GM23338 (cell line): ENCODE measurements at regions not wholly inside any gene's neighbourhood (a gene's known extent, or its start where the extent isn't known, plus 50 kb on each side); places are given as distances from the start of the nearest gene placed in this dataset.

Experiments used
- ATAC-seq: fragments of 200-7000 bp; cut with Tn5 transposase; 3 replicates; pipeline ENCODE4 v1.9.1; 2020
- DNase-seq: peaks from one replicate; pipeline ENCODE4 v3.0.0-alpha.2; 2015; ENCODE audit warnings: low spot score
- H2AFZ ChIP-seq: fragments of 200-600 bp; sonication (generic); 2 replicates; pipeline ENCODE4 v1.8.0; 2016; ENCODE audit warnings: antibody characterized with exemption, mild to moderate bottlenecking, moderate library complexity
- H3F3A ChIP-seq: fragments of 200-600 bp; sonication (generic); replicated peaks from 2 replicates; pipeline ENCODE4 v1.8.0; 2017; ENCODE audit warnings: antibody characterized with exemption, mixed run types, low read depth
- H3K27ac ChIP-seq: fragments of 200-600 bp; sonication (generic); 2 replicates; pipeline ENCODE4 v1.6.1; 2016; ENCODE audit warnings: low read depth
- H3K27me3 ChIP-seq: fragments of 200-600 bp; sonication (generic); 2 replicates; pipeline ENCODE4 v1.8.0; 2016; ENCODE audit warnings: mild to moderate bottlenecking, mixed run types, moderate library complexity; ENCODE audit not compliant: insufficient read depth
- H3K36me3 ChIP-seq: fragments of 200-600 bp; sonication (generic); 2 replicates; pipeline ENCODE4 v1.8.0; 2016; ENCODE audit warnings: mild to moderate bottlenecking; ENCODE audit not compliant: insufficient read depth
- H3K4me1 ChIP-seq: fragments of 200-600 bp; sonication (generic); 2 replicates; pipeline ENCODE4 v1.8.0; 2016; ENCODE audit warnings: mild to moderate bottlenecking, moderate library complexity; ENCODE audit not compliant: insufficient read depth
- H3K4me2 ChIP-seq: fragments of 200-600 bp; sonication (generic); 2 replicates; pipeline ENCODE4 v1.7.1; 2017; ENCODE audit warnings: mixed run types
- H3K4me3 ChIP-seq: fragments of 200-600 bp; sonication (generic); 2 replicates; pipeline ENCODE4 v1.6.1; 2016; ENCODE audit warnings: mixed run types
- H3K79me2 ChIP-seq: fragments of 200-600 bp; sonication (generic); replicated peaks from 2 replicates; pipeline ENCODE4 v1.8.0; 2017; ENCODE audit warnings: mild to moderate bottlenecking; ENCODE audit not compliant: insufficient read depth
- H3K9me2 ChIP-seq: fragments of 200-600 bp; sonication (generic); 2 replicates; pipeline ENCODE4 v1.8.0; 2017; ENCODE audit not compliant: insufficient read depth
- H4K20me1 ChIP-seq: fragments of 200-600 bp; sonication (generic); replicated peaks from 2 replicates; pipeline ENCODE4 v1.8.0; 2017; ENCODE audit warnings: mild to moderate bottlenecking; ENCODE audit not compliant: insufficient read depth
- H3K27ac Mint-ChIP-seq: 2 replicates; pipeline ENCODE4 v1.8.0; 2020; ENCODE audit warnings: inconsistent platforms, mild to moderate bottlenecking, moderate library complexity, mixed read lengths
- H3K27me3 Mint-ChIP-seq: 3 replicates; pipeline ENCODE4 v1.8.0; 2022; ENCODE audit warnings: low read depth, mild to moderate bottlenecking, moderate library complexity, mixed read lengths, inconsistent platforms; ENCODE audit not compliant: insufficient read depth, poor library complexity
- H3K36me3 Mint-ChIP-seq: 3 replicates; pipeline ENCODE4 v1.8.0; 2021; ENCODE audit warnings: low read depth, mild to moderate bottlenecking, inconsistent platforms, moderate library complexity, mixed read lengths
- H3K4me1 Mint-ChIP-seq: 3 replicates; pipeline ENCODE4 v1.8.0; 2020; ENCODE audit warnings: mild to moderate bottlenecking, inconsistent platforms, mixed read lengths
- H3K4me3 Mint-ChIP-seq: 3 replicates; pipeline ENCODE4 v1.8.0; 2021; ENCODE audit warnings: moderate library complexity, mild to moderate bottlenecking, inconsistent platforms, mixed read lengths
- H3K9me3 Mint-ChIP-seq: 3 replicates; pipeline ENCODE4 v1.8.0; 2020; ENCODE audit warnings: moderate library complexity, mild to moderate bottlenecking, inconsistent platforms, mixed read lengths
- CREB1 ChIP-seq: fragments of 250-450 bp; sonication (Bioruptor Pico); IDR thresholded peaks from 2 replicates; pipeline ENCODE4 v1.5.0; 2020; ENCODE audit warnings: low read depth, mild to moderate bottlenecking, moderate library complexity
- CTCF ChIP-seq, 2 experiments: fragments of 200-600 bp in 1 of 2; sonication (generic) in 1 of 2; conservative IDR thresholded peaks; 2 replicates each; pipeline versions ENCODE4 v1.5.1 to v1.6.1; 2016 to 2017; ENCODE audit warnings: antibody characterized with exemption in 2 of 2, low read depth in 2 of 2, mild to moderate bottlenecking in 2 of 2, moderate library complexity in 1 of 2
- ETS1 ChIP-seq: IDR thresholded peaks from 2 replicates; pipeline ENCODE4 v1.6.1; 2016; ENCODE audit warnings: antibody characterized with exemption
- EZH2phosphoT487 ChIP-seq: fragments of 200-600 bp; sonication (generic); IDR thresholded peaks from one replicate; pipeline ENCODE4 v1.8.1; 2018; ENCODE audit warnings: antibody characterized with exemption; ENCODE audit not compliant: unreplicated experiment
- JUNB ChIP-seq: IDR thresholded peaks from one replicate; pipeline ENCODE4 v1.6.1; 2016; ENCODE audit warnings: antibody characterized with exemption; ENCODE audit not compliant: unreplicated experiment
- NANOG ChIP-seq: IDR thresholded peaks from 2 replicates; pipeline ENCODE4 v1.6.1; 2016; ENCODE audit warnings: antibody characterized with exemption, borderline replicate concordance
- POLR2AphosphoS5 ChIP-seq: IDR thresholded peaks from 2 replicates; pipeline ENCODE4 v1.6.1; 2016; ENCODE audit warnings: antibody characterized with exemption, low read depth
- STAT1 ChIP-seq: IDR thresholded peaks from one replicate; pipeline ENCODE4 v1.6.1; 2016; ENCODE audit warnings: antibody characterized with exemption; ENCODE audit not compliant: unreplicated experiment
- ZNF331 ChIP-seq: fragments of 250-450 bp; sonication (Bioruptor Pico); IDR thresholded peaks from 2 replicates; pipeline ENCODE4 v1.5.0; 2020; ENCODE audit warnings: low read depth, mild to moderate bottlenecking, moderate library complexity
- TF ChIP-seq, protein P1 (sequence below): IDR thresholded peaks from one replicate; pipeline ENCODE4 v1.6.1; 2018; ENCODE audit warnings: antibody characterized with exemption; ENCODE audit not compliant: unreplicated experiment

DNA sequence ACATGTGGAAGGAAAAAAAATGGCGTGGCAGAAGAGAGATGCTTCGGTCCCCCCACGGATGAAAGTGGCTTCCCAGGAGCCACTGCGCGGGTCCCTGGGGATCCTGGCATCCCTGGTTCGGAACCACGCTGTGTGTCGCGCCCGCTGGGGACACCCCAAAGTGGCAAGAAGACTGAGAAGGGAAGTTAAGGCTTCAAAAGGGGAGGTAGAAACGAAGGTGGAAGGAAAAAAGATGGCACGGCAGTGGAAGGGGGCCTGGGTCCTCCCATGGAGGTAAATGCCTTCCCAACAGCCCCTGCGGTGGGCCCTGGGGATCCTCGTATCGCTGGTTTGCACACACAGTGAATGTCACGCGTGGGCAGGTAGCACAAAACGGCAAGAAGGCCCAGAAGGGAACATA is 281.7 kb downstream of the ALG10 start:
- Histone ChIP-seq H2AFZ (no peak overlapping the region), H3F3A (no peaks in the 10 kb centered on the region), H3K4me3 (no peak overlapping the region), H3K27ac (no peak overlapping the region), H3K4me2 (no peak overlapping the region), H3K27me3 (no peaks in the 10 kb centered on the region), H4K20me1 (no peaks in the 10 kb centered on the region), H3K4me1 (no peaks in the 10 kb centered on the region), H3K9me2 (no peaks in the 10 kb centered on the region), H3K79me2 (no peaks in the 10 kb centered on the region), H3K36me3 (no peaks in the 10 kb centered on the region)
- DNase-seq (no peak), ATAC-seq (no peak)
- Mint-ChIP-seq H3K9me3 (peaks cover 100% of the 10 kb centered on the region), H3K27me3 (peaks cover 20% of the 10 kb centered on the region), H3K27ac (no peak overlapping the region), H3K4me1 (no peaks in the 10 kb centered on the region; the same call in 2 of the 3 replicates), H3K4me3 (no peak overlapping the region), H3K36me3 (peaks cover 83% of the 10 kb centered on the region)
- TF ChIP-seq, protein P1, sequence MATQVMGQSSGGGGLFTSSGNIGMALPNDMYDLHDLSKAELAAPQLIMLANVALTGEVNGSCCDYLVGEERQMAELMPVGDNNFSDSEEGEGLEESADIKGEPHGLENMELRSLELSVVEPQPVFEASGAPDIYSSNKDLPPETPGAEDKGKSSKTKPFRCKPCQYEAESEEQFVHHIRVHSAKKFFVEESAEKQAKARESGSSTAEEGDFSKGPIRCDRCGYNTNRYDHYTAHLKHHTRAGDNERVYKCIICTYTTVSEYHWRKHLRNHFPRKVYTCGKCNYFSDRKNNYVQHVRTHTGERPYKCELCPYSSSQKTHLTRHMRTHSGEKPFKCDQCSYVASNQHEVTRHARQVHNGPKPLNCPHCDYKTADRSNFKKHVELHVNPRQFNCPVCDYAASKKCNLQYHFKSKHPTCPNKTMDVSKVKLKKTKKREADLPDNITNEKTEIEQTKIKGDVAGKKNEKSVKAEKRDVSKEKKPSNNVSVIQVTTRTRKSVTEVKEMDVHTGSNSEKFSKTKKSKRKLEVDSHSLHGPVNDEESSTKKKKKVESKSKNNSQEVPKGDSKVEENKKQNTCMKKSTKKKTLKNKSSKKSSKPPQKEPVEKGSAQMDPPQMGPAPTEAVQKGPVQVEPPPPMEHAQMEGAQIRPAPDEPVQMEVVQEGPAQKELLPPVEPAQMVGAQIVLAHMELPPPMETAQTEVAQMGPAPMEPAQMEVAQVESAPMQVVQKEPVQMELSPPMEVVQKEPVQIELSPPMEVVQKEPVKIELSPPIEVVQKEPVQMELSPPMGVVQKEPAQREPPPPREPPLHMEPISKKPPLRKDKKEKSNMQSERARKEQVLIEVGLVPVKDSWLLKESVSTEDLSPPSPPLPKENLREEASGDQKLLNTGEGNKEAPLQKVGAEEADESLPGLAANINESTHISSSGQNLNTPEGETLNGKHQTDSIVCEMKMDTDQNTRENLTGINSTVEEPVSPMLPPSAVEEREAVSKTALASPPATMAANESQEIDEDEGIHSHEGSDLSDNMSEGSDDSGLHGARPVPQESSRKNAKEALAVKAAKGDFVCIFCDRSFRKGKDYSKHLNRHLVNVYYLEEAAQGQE: no peak
- TF ChIP-seq STAT1 (no peak), EZH2phosphoT487 (no peak), CTCF (conservative IDR thresholded peaks at IDR 0.05; ENCODE audit: low read depth in 2 of 2) (no peak)

GRCh38 chr12:34304546-34304945 is 282.2 kb downstream of the ALG10 start:
- no peaks in the 10 kb centered on the region for H3K9me2 ChIP-seq
- Mint-ChIP-seq H3K4me3 (no peak overlapping the region), H3K27me3 (peaks cover 18% of the 10 kb centered on the region), H3K9me3 (peaks cover 100% of the 10 kb centered on the region), H3K4me1 (no peaks in the 10 kb centered on the region; the same call in 2 of the 3 replicates), H3K36me3 (peaks cover 82% of the 10 kb centered on the region), H3K27ac (no peak overlapping the region)
- no peaks in the 10 kb centered on the region for H4K20me1 ChIP-seq
- DNase-seq: no peak
- no peak for ATAC-seq
- no peaks in the 10 kb centered on the region for H3K4me1 ChIP-seq
- H3K36me3 ChIP-seq: no peaks in the 10 kb centered on the region
- H3K27ac ChIP-seq: no peak overlapping the region
- H3K4me3 ChIP-seq: no peak overlapping the region
- no peaks in the 10 kb centered on the region for H3K79me2 ChIP-seq
- H3F3A ChIP-seq: no peaks in the 10 kb centered on the region
- H2AFZ ChIP-seq: no peak overlapping the region
- TF ChIP-seq CREB1 (CRISPR knock-in tag): no peak
- TF ChIP-seq JUNB: no peak
- no peak for TF ChIP-seq ETS1
- TF ChIP-seq CTCF (conservative IDR thresholded peaks at IDR 0.05; ENCODE audit: low read depth in 2 of 2): no peak
- TF ChIP-seq STAT1: no peak
- TF ChIP-seq ZNF331 (CRISPR knock-in tag): no peak
- TF ChIP-seq POLR2AphosphoS5: no peak
- TF ChIP-seq NANOG: no peak
- TF ChIP-seq EZH2phosphoT487: no peak
- no peak overlapping the region for H3K4me2 ChIP-seq
- H3K27me3 ChIP-seq: no peaks in the 10 kb centered on the region
